Neural cell (in vitro differentiated cells): ENCODE measurements at regions not wholly inside any gene's neighbourhood (a gene's known extent, or its start where the extent isn't known, plus 50 kb on each side); places are given as distances from the start of the nearest gene placed in this dataset.
A peak's percentile ranks its signal among the peaks of the same experiment; 100 is the strongest.

Experiments
- H2AFZ ChIP-seq: fragments of 200-600, 300-800 bp; sonication (generic), shearing (Covaris generic); 2 replicates; pipeline ENCODE4 v1.6.0; 2014; ENCODE audit warnings: low read depth, mild to moderate bottlenecking, antibody characterized with exemption, low read length, moderate library complexity
- H3F3A ChIP-seq: fragments of 200-600 bp; shearing (Covaris generic); 2 replicates; pipeline ENCODE4 v1.6.1; 2016; ENCODE audit warnings: mild to moderate bottlenecking, moderate library complexity, mixed read lengths, antibody characterized with exemption, low read length; ENCODE audit not compliant: insufficient read depth, poor library complexity, severe bottlenecking
- H3K27ac ChIP-seq: fragments of 200-600, 300-800 bp; sonication (generic), shearing (Covaris generic); 2 replicates; pipeline ENCODE4 v1.5.1; 2014; ENCODE audit warnings: mild to moderate bottlenecking, low read length, moderate library complexity
- H3K27me3 ChIP-seq: fragments of 300-800, 200-600 bp; sonication (generic), shearing (Covaris generic); 2 replicates; pipeline ENCODE4 v1.6.0; 2014; ENCODE audit warnings: mild to moderate bottlenecking, low read depth, low read length, moderate library complexity; ENCODE audit not compliant: insufficient read depth
- H3K36me3 ChIP-seq: fragments of 300-800, 200-600 bp; sonication (generic), shearing (Covaris generic); 2 replicates; pipeline ENCODE4 v1.5.1; 2014; ENCODE audit warnings: mild to moderate bottlenecking, antibody characterized with exemption, low read length, moderate library complexity; ENCODE audit not compliant: insufficient read depth
- H3K4me2 ChIP-seq: fragments of 300-800, 200-600 bp; sonication (generic), shearing (Covaris generic); 2 replicates; pipeline ENCODE4 v1.6.0; 2014; ENCODE audit warnings: mild to moderate bottlenecking, low read length
- H3K4me3 ChIP-seq: fragments of 300-800, 200-600 bp; sonication (generic), shearing (Covaris generic); 2 replicates; pipeline ENCODE4 v1.5.1; 2014; ENCODE audit warnings: mild to moderate bottlenecking, low read length, moderate library complexity
- H3K79me2 ChIP-seq: fragments of 200-600 bp; shearing (Covaris generic); replicated peaks from 2 replicates; pipeline ENCODE4 v1.6.0; 2014; ENCODE audit warnings: mild to moderate bottlenecking, low read length, moderate library complexity; ENCODE audit not compliant: insufficient read depth
- H3K9ac ChIP-seq: fragments of 300-800, 200-600 bp; sonication (generic), shearing (Covaris generic); 2 replicates; pipeline ENCODE4 v1.6.1; 2016; ENCODE audit warnings: mild to moderate bottlenecking, low read length, mixed read lengths
- H3K9me2 ChIP-seq: fragments of 200-600 bp; shearing (Covaris generic); 2 replicates; pipeline ENCODE4 v1.6.1; 2016; ENCODE audit warnings: mild to moderate bottlenecking, low read length, mixed read lengths; ENCODE audit not compliant: insufficient read depth
- H3K9me3 ChIP-seq: fragments of 200-600, 300-800 bp; sonication (generic), shearing (Covaris generic); 2 replicates; pipeline ENCODE4 v1.6.1; 2016; ENCODE audit warnings: mild to moderate bottlenecking, mixed run types, low read length, moderate library complexity, mixed read lengths
- H4K20me1 ChIP-seq: fragments of 200-600 bp; shearing (Covaris generic); 2 replicates; pipeline ENCODE4 v1.6.1; 2016; ENCODE audit warnings: mild to moderate bottlenecking, mixed run types; ENCODE audit not compliant: insufficient read depth
- EP300 ChIP-seq: fragments of 450-650 bp; conservative IDR thresholded peaks from 2 replicates; pipeline ENCODE4 v1.6.1; 2014; ENCODE audit warnings: antibody characterized with exemption, mild to moderate bottlenecking, moderate library complexity; ENCODE audit not compliant: poor library complexity, severe bottlenecking
- EZH2 ChIP-seq: fragments of 200-600, 300-800 bp; shearing (Covaris generic), sonication (generic); IDR thresholded peaks from 2 replicates; pipeline ENCODE4 v1.6.1; 2014; ENCODE audit warnings: antibody characterized with exemption, low read length, borderline replicate concordance, mild to moderate bottlenecking; ENCODE audit not compliant: insufficient read depth, poor library complexity, severe bottlenecking
- MXI1 ChIP-seq: fragments of 450-650 bp; conservative IDR thresholded peaks from 2 replicates; pipeline ENCODE4 v1.6.1; 2014; ENCODE audit warnings: antibody characterized with exemption, mild to moderate bottlenecking; ENCODE audit not compliant: poor library complexity, severe bottlenecking
- POLR2AphosphoS5 ChIP-seq: IDR thresholded peaks from 2 replicates; pipeline ENCODE4 v1.6.1; 2012
- RAD21 ChIP-seq: fragments of 450-650 bp; conservative IDR thresholded peaks from 2 replicates; pipeline ENCODE4 v1.6.1; 2014; ENCODE audit warnings: antibody characterized with exemption, mild to moderate bottlenecking, moderate library complexity
- SMC3 ChIP-seq: fragments of 450-650 bp; conservative IDR thresholded peaks from 2 replicates; pipeline ENCODE4 v1.6.1; 2014; ENCODE audit warnings: antibody characterized with exemption, mild to moderate bottlenecking, moderate library complexity; ENCODE audit not compliant: poor library complexity
- TAF1 ChIP-seq: IDR thresholded peaks from 2 replicates; pipeline ENCODE4 v1.6.1; 2012; ENCODE audit warnings: low read depth
- TF ChIP-seq, protein P1 (sequence below): IDR thresholded peaks from 2 replicates; pipeline ENCODE4 v1.6.1; 2012; ENCODE audit warnings: borderline replicate concordance
- TF ChIP-seq, protein P2 (sequence below): fragments of 450-650 bp; IDR thresholded peaks from 2 replicates; pipeline ENCODE4 v1.5.1; 2014; ENCODE audit warnings: antibody characterized with exemption, mild to moderate bottlenecking, moderate library complexity; ENCODE audit not compliant: poor library complexity, severe bottlenecking

DNA sequence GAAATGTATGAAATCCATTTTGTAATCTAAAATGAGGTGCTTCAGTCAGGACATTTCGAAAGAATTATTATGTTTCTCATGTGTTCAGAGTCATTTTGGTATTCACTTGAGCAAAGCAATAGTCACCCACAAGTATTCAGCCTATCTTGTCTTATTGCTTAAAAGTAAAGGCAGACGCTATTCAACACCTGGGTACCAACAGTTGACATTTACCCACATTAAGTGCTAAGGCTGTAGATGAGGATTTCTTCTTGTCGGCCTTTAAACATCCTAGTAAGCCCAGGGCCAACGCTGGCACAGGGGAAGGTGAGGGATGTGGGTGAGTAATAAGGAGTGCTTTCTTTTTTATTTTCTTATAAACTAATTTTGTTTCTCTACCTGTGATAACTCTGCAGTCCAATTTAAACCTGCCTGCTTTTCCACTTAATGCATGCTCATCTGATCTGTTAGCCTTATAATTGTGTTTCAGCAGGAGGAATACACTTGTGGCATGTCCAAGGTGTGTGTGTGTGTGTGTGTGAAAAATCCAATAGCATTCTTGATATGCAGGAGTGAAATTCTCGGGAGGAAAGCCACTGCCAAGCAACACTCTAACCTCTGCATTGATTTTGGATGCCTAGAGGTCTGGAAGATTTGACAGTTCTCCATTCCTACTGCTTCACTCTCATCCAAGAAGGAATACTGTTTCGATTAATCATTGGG, 252.0 kb downstream of the SOX4 start:
- Histone ChIP-seq H3K36me3 (no peaks in the 10 kb centered on the region), H3K4me2 (peak overlapping the region; percentile 31), H3K4me3 (peak overlapping the region; percentile 34), H3K27ac (peak overlapping the region; percentile 74), H3K9me3 (no peaks in the 10 kb centered on the region), H3K27me3 (no peaks in the 10 kb centered on the region), H4K20me1 (no peaks in the 10 kb centered on the region), H2AFZ (peak overlapping the region; percentile 36), H3K9ac (peak overlapping the region; percentile 37), H3F3A (peaks cover 5% of the 10 kb centered on the region), H3K9me2 (no peaks in the 10 kb centered on the region), H3K79me2 (peaks cover 4% of the 10 kb centered on the region)
- TF ChIP-seq, protein P1, sequence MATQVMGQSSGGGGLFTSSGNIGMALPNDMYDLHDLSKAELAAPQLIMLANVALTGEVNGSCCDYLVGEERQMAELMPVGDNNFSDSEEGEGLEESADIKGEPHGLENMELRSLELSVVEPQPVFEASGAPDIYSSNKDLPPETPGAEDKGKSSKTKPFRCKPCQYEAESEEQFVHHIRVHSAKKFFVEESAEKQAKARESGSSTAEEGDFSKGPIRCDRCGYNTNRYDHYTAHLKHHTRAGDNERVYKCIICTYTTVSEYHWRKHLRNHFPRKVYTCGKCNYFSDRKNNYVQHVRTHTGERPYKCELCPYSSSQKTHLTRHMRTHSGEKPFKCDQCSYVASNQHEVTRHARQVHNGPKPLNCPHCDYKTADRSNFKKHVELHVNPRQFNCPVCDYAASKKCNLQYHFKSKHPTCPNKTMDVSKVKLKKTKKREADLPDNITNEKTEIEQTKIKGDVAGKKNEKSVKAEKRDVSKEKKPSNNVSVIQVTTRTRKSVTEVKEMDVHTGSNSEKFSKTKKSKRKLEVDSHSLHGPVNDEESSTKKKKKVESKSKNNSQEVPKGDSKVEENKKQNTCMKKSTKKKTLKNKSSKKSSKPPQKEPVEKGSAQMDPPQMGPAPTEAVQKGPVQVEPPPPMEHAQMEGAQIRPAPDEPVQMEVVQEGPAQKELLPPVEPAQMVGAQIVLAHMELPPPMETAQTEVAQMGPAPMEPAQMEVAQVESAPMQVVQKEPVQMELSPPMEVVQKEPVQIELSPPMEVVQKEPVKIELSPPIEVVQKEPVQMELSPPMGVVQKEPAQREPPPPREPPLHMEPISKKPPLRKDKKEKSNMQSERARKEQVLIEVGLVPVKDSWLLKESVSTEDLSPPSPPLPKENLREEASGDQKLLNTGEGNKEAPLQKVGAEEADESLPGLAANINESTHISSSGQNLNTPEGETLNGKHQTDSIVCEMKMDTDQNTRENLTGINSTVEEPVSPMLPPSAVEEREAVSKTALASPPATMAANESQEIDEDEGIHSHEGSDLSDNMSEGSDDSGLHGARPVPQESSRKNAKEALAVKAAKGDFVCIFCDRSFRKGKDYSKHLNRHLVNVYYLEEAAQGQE = peak; percentile 13
- TF ChIP-seq TAF1 = no peak
- no peak for TF ChIP-seq EZH2

DNA sequence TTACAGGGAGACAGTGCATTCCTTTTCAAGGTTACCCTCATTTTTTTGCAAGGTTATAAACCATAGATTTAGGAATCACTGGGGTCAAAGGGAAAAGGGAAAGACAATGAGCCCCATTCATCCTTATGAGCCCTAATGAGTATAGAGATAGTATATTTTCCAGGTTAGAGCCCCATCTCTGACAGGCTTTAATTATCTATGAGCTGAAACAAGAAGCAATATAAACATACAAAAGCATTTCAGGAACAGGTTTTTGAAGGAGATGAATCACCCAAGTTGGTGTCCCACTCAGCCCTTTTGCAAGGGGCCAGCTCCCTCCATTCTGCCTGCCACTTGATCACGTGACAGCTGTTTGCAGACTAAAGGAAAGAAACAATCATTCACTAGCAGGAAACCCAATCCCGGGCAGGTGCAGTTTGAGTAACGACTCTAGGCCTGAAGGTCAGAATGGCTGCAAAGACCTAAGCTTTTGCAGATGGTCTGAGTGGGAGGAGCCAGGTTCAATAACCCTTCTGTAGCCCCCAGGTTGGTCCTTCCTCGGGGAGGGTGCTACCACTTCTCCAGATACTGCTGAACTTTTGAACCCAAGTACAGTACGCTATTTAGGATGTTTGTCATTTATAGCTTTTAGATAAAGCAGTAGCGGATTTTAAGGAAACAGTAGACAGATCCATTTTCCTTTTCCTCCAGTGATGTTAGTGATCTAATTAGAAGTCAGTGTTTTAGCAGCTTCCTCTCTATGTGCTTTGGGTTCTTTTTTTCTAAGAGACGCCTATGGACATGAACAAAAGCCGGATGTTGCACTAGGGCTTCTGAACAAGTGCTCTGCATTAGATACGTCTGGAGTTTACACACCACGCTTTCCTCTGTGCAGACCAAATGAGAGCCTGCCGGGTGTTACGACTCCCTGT, 253.2 kb downstream of the SOX4 start:
- TF ChIP-seq MXI1 (no peak), SMC3 (no peak), TAF1 (no peak), EP300 (no peak), POLR2AphosphoS5 (no peak), EZH2 (no peak), RAD21 (no peak)
- TF ChIP-seq, protein P2, sequence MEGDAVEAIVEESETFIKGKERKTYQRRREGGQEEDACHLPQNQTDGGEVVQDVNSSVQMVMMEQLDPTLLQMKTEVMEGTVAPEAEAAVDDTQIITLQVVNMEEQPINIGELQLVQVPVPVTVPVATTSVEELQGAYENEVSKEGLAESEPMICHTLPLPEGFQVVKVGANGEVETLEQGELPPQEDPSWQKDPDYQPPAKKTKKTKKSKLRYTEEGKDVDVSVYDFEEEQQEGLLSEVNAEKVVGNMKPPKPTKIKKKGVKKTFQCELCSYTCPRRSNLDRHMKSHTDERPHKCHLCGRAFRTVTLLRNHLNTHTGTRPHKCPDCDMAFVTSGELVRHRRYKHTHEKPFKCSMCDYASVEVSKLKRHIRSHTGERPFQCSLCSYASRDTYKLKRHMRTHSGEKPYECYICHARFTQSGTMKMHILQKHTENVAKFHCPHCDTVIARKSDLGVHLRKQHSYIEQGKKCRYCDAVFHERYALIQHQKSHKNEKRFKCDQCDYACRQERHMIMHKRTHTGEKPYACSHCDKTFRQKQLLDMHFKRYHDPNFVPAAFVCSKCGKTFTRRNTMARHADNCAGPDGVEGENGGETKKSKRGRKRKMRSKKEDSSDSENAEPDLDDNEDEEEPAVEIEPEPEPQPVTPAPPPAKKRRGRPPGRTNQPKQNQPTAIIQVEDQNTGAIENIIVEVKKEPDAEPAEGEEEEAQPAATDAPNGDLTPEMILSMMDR = no peak
- TF ChIP-seq, protein P1 = no peak
- peaks cover 4% of the 10 kb centered on the region for H3K79me2 ChIP-seq
- H3K9ac ChIP-seq = peak overlapping the region; percentile 37

More for the DNA sequence above, 253.2 kb downstream of the SOX4 start:
- H3K36me3 ChIP-seq = no peaks in the 10 kb centered on the region
- H3F3A ChIP-seq = peaks cover 5% of the 10 kb centered on the region
- H3K4me3 ChIP-seq = peak overlapping the region; percentile 34
- H3K4me2 ChIP-seq = peak overlapping the region; percentile 31
- peak overlapping the region; percentile 74 for H3K27ac ChIP-seq
- no peaks in the 10 kb centered on the region for H3K9me2 ChIP-seq
- H4K20me1 ChIP-seq = no peaks in the 10 kb centered on the region
- H2AFZ ChIP-seq = no peak overlapping the region
- no peaks in the 10 kb centered on the region for H3K27me3 ChIP-seq
- no peaks in the 10 kb centered on the region for H3K9me3 ChIP-seq
